GM23248 (cell line): ENCODE measurements at regions not wholly inside any gene's neighbourhood (a gene's known extent, or its start where the extent isn't known, plus 50 kb on each side); places are given as distances from the start of the nearest gene placed in this dataset.

Experiments used
- EZH2 ChIP-seq: fragments of 200-600 bp; sonication (generic); IDR thresholded peaks from 2 replicates; pipeline ENCODE4 v1.6.1; 2018; ENCODE audit warnings: antibody characterized with exemption, mild to moderate bottlenecking; ENCODE audit not compliant: insufficient read depth, poor library complexity, severe bottlenecking
- EZH2phosphoT487 ChIP-seq: fragments of 200-600 bp; sonication (generic); IDR thresholded peaks from 2 replicates; pipeline ENCODE4 v1.6.1; 2018; ENCODE audit warnings: antibody characterized with exemption, moderate library complexity, mild to moderate bottlenecking, low read depth; ENCODE audit not compliant: insufficient read depth

DNA sequence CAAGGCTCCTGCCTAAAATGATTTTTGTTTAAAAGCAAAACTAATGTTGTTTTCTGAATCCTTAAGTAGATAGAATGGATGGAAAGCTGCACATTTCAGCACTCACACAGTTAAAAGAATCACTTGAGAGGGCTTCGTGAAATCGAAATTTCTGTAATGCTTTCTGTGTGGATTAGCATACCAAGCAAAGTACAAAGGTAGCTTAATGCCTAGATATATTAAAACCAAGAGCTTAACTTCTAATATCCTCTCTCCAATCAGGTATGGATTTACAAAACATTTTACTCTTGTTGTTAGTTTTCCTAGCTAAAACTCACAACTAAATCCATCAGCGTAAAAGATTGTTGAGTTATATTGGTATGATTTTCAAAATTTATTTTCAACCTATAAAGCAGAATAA lies 378.8 kb upstream of the PRMT6 start:
- TF ChIP-seq EZH2 (no peak), EZH2phosphoT487 (no peak)
